ENCODE measurements at regions not wholly inside any gene's neighbourhood (a gene's known extent, or its start where the extent isn't known, plus 50 kb on each side); places are given as distances from the start of the nearest gene placed in this dataset.

GRCh38 chr5:68134033-68134668 is 81.4 kb upstream of the PIK3R1 start:
- ChIA-PET POLR2A (no interaction called here), CTCF (interaction anchor here (1.0 kb wide), 1 partner anchor 888 kb away, joined by 4 read pairs; no protein-coding TSS in a partner anchor)
- no peaks in the 10 kb centered on the region for H3K79me2 ChIP-seq (ENCODE audit: control insufficient read depth, insufficient read depth, low read length)
- BruUV-seq (replicated peaks) = no TSS peak
- no peaks in the 10 kb centered on the region for H3K4me1 ChIP-seq (ENCODE audit: control insufficient read depth, extremely low read depth, insufficient read depth, low read length)
- no peak overlapping the region for H3K4me3 ChIP-seq (replicated peaks in 1 of 3; ENCODE audit: insufficient read depth in 1 of 3, low read depth in 1 of 3, low read length in 3 of 3)
- no peaks in the 10 kb centered on the region for H3K9me1 ChIP-seq (replicated peaks; ENCODE audit: control insufficient read depth, extremely low read depth, insufficient read depth, low read length)
- H2AFZ ChIP-seq (ENCODE audit: low read depth, low read length) = no peak overlapping the region
- H3K9ac ChIP-seq (replicated peaks; ENCODE audit: extremely low read depth, insufficient read depth, low read length) = no peak overlapping the region
- H3K27ac ChIP-seq (ENCODE audit: insufficient read depth, low read depth, low read length) = no peak overlapping the region
- H4K20me1 ChIP-seq (replicated peaks; ENCODE audit: control insufficient read depth, extremely low read depth, insufficient read depth, low read length) = no peaks in the 10 kb centered on the region
- no peak overlapping the region for H3K4me2 ChIP-seq (ENCODE audit: insufficient read depth, low read length)
- peaks cover 3 to 6% of the 10 kb centered on the region in 2 experiments for H3K27me3 ChIP-seq (ENCODE audit: control insufficient read depth in 2 of 2, insufficient read depth in 2 of 2, low read length in 2 of 2)
- no peak for DNase-seq (ENCODE audit: low read depth, low spot score)
- dilution Hi-C loops (cut with MboI; ENCODE audit: extremely low pct_ligation_motif_present, low sequenced_read_pairs) (no loop called here), intact Hi-C loops (cut with micrococcal nuclease) (no loop called here)
- no peak for FAIRE-seq
- H3K36me3 ChIP-seq (ENCODE audit: control insufficient read depth in 2 of 2, extremely low read depth in 1 of 2, insufficient read depth in 2 of 2, low read length in 2 of 2) = no peaks in the 10 kb centered on the region
- TF ChIP-seq MYC (IDR thresholded peaks at IDR 0.05; ENCODE audit: low read depth, low read length) (no peak), POLR2AphosphoS5 (IDR thresholded peaks at IDR 0.05; ENCODE audit: insufficient read depth, low read depth, low read length) (no peak), EZH2 (IDR thresholded peaks at IDR 0.05; ENCODE audit: borderline replicate concordance, low read depth, low read length, severe bottlenecking) (no peak), POLR2A (IDR thresholded peaks at IDR 0.05; ENCODE audit: low read depth, low read length) (no peak), GATA2 (IDR thresholded peaks at IDR 0.05; ENCODE audit: insufficient read depth, insufficient read length, low read depth, low read length) (no peak), CTCF (IDR thresholded peaks at IDR 0.05; ENCODE audit: extremely low read depth in 1 of 2, insufficient read depth in 1 of 2, low read depth in 1 of 2, low read length in 2 of 2) (no peak), FOS (IDR thresholded peaks at IDR 0.05; ENCODE audit: borderline replicate concordance, insufficient read depth, low read length) (no peak), JUN (IDR thresholded peaks at IDR 0.05; ENCODE audit: borderline replicate concordance, insufficient read depth, insufficient read length, low read depth) (no peak), MAX (IDR thresholded peaks at IDR 0.05; ENCODE audit: insufficient read depth, insufficient read length) (no peak)
- no peaks in the 10 kb centered on the region for H3K9me3 ChIP-seq (replicated peaks; ENCODE audit: control insufficient read depth, insufficient read depth, low read length)

Data from endothelial cell of umbilical vein (primary cell).